HG03521 (cell line): ENCODE measurements at regions not wholly inside any gene's neighbourhood (a gene's known extent, or its start where the extent isn't known, plus 50 kb on each side); places are given as distances from the start of the nearest gene placed in this dataset.
"Not testable (repeated sequence)": the region's sequence is repeated elsewhere in the genome, so short reads cannot be mapped to it uniquely, and the experiment has no call there.

ENCODE experiments used
- ATAC-seq: cut with Tn5 transposase; IDR thresholded peaks from one replicate; pipeline ENCODE4 v1.9.1; 2021; ENCODE audit warnings: mild to moderate bottlenecking, moderate library complexity; ENCODE audit not compliant: unreplicated experiment

DNA sequence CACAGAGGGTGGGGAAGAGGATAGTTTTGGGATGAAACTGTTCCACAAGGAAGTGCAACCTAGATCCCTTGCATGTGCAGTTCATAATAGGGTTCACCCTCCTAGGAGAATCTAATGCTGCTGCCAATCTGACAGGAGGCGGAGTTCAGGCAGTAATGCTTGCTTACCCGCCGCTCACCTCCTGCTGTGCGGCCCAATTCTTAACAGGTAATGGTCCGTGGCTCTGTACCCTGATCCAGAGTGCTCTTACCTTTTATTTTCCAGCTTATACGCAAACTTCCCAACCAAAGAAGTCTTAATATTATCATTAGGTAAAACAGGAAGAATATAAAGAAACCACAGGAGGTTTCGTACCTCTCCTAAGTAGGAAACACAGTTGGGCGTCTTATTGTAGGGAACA lies 82.7 kb upstream of the CD302 start:
- no peak for ATAC-seq

DNA sequence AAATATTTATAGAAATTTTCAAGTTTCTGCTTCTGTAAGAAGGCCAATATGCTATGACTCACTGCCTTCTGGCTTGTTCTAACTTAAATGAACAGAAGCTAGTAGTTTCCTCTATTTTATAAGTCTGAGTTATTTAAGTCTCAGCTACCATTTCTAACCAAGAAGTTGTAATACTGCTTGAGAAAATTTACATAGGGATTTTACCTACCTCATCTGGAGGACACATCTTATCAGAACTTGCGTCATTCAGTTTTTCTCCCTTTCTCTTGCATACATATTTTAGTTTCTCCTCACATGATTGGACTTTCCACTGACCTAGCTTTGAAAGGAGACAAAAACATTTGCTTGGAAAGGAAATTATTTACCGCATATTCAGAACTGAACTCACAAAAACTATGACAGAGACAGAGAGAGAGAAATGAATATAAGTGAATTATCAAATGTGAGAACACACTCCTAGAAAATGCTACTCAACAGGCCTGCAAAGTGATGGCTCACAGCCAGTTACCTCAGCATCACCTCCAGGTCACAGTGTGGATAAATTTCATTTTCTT lies 81.1 kb upstream of the CD302 start:
- peak; percentile 70 for ATAC-seq

DNA sequence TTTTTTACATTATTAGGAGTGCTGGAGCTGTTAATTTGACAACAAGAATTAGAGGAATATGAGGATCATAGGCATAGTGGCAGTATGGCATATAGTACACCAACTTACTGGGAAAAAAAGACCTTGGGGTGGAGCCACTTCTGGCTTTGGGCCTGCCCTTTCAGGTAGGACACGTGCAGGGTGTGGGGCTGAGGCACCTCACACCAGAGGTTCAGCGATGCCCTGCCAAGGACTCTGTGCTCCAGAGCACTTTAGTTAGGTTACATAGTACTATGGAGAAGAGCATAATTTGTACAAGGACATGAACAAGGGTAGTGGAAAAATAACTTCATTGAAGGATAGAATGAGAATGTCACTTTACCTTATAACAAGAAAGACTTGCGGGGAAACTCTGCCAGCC lies 77.1 kb upstream of the CD302 start:
- ATAC-seq, result no peak

DNA sequence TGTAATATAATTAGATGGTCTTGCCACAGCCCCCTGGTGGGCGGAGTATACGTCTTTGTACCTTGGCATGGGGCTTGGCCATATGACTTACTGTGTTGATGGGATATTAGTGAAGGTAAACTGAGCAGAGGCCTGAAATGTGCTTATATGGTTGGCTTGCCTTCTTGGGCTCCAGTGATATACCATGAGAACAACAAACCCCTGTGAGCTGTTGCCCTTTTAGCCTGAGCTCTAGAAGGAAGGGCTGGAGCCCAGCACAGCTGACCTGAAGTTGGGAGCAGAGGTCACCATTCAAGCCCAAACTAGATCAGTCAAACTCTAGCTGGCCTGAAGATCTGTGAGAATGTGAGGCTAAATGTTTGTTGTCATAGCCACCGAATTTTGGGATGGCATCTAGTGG lies 75.2 kb upstream of the CD302 start:
- no peak for ATAC-seq

DNA sequence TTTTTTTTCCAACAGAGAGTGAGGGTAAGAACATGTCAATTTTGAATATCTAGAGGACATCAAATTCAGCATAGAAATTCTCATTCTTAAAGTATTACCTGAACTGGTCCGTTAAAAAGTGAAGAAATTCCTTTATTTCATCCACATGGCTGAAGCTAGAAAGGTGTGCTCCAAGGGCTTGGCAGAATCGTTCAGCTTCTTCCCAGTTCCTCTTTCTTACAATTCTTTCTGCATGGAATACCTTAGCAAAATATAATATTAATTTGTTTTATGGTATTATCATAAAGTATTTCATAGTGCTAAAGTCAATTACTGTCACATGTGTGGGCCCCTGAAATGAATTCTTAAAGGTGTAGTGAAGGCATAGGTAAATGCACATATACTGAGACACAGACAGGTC lies 74.3 kb upstream of the CD302 start:
- ATAC-seq, result no peak

DNA sequence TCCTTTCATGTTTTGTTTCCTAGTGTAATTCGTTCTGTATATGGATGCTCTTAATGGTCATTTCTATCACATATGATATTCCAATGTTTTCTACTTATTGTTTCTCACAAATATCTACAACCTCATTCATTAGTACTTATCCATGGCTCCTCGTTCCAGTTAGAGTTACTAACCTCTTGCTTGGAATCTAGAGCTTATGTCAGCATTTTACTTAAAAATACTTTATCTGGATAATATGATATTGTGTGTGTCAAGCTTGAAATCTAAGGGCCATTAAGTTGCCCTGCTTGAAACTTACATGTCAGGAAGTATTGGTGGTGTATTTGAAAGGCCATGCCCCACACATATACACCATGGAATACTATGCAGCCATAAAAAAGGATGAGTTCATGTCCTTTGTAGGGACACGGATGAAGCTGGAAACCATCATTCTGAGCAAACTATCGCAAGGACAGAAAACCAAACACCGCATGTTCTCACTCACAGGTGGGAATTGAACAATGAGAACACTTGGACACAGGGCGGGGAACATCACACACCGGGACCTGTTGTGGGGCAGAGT lies 70.7 kb upstream of the CD302 start:
- ATAC-seq, result not testable (repeated sequence)

DNA sequence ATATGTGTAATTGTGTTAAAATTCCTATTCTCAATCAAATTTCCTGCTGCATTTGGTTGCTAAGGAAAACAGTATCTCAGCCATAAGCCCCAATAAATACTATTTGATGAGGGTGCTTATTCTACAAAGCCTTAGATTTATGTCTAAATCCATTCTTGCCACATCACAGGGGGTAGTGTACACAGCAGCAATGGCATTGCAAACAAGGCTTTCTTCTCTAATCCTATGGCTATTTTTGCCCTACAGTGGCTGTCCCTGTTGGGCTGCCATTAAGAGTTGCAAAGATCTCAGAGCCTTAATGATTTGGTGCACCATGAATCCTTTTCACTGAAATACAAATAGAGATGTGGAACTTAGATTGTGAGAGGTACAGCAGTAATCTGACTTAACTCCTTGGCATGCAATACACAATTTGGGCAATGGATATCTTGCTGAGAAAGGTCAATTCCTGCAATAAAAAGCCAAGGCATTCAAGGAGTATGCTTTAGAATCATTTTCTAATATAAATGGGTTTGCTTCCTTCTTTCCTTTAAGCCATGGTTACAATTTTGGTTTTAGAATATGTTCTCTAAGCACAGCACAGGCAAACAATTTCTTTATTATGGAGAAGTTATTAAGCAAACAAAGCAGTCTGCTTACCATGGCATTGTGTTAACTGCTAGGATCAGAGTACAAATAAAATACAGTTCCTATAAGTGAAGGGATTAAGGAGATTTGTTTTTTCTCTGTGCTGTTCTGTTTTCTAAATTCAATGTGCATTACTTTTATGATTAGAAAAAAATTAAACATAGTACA lies 69.8 kb upstream of the CD302 start:
- no peak for ATAC-seq

DNA sequence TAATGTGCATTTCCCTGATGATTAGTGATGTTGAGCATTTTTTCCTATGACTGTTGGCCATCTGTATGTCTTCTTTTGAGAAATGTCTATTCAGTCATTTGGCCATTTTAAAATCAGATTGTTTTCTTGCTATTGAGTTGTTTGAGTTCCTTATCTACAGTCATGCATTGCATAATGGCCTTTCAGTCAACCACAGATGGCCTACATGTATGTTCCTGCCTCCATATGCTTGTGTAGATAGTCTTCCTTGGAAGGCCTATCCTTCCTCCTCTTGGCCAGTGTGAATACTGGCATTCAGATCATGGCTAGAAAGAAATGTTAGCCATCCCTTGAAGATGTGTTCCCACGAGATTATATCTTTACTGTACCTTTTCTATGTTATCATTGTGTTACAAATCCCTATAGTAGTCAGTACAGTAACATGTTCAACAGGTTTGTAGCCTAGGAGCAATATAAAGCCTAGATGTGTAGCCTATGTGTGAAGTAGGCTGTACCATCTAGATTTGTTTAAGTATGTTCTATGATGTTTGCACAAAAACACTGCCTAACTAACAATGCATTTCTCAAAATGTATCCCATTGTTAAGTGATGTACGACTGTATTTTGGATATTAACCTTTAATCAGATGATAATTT lies 65.6 kb upstream of the CD302 start:
- ATAC-seq, result no peak

DNA sequence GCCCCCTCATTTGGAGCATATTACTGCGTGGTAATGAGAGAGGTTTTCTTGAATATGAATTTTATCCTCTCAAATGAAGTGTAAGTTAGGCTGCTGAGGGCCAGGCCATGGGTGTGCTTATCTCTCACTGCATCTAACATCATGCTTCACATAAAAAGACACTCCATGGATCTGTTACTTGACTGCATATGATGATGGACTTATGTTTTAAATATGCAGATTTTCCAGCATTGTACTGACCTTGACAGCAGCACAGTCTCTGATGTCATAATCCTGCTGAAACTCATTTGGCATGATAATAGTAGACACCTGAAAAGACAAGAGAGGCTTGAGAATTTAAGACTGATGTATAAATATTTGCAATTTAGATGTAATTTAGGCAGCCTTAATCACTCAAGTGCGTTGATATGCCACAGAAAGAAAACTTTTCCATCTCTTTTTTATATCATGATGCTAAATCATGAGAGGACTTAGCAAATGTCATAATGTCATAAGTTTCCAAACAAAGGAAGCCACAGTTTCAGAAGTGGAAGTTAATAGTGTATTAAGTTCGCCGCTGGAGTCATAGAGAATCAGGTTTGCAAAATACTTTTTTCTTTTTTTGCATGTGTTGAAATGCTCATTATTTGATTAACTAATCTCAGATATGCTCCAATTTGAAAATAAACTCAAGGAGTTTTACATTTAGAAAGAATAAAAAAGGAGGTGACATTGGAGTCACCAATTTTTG lies 62.7 kb upstream of the CD302 start:
- no peak for ATAC-seq

DNA sequence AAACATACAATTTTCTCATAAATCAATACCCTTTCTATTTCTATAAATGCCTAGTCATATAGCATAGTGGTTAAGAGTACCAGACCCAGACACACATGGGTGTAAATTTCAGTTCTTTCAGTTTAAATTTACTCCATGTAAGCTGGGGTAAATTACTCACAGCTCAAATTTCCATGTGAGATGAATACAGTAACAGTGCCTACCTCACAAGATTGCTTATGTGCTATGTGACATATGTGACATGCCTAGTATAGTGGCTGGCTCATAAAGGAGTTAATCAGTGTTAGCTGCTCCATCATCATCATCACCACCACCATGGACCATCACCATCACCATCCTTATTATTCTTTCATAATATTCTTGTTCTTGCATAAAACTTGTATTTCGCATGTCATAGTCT lies 61.6 kb upstream of the CD302 start:
- ATAC-seq, result no peak

DNA sequence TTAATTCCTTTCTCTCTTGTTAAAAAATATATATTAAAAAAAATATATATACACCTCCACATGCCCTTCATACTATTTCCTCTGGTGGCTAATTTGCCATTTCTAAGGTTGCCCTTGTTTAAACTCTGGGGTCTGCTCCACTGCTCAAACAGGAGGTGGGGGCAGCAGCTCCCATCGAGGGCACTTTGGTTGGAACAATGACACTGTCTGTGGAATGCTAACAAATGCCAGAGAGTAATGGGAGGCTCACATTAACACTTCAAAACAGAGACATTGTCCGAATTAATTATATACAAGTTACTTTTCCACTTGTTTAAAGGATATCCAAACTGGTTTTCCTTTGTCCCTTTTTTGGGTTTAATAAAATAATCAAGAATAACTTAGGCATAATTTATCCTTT lies 58.8 kb upstream of the CD302 start:
- no peak for ATAC-seq

DNA sequence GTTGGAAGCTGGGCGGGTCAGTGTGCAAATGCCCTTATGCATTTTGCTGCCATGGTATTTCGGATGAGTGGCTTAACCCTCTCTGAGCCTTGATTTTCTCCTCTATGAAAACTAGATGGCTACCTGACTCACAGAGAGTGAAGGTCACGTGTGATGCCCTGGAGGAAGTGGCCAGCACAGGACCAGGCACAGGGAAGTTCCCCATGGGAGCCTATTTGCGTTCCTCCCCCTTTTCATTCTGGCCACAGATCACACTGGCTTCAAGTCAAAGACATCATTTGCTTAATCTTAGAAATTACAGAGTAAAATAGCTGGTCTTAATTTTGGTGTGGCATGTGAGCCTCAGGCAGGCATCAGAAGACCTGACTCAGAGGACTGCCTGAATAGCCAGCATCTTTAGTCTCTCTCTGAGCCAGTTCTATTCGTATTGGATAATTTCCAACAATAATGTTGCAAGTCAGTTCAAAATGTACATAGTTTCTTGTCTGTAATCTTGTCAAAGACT lies 57.6 kb upstream of the CD302 start:
- ATAC-seq, result no peak

DNA sequence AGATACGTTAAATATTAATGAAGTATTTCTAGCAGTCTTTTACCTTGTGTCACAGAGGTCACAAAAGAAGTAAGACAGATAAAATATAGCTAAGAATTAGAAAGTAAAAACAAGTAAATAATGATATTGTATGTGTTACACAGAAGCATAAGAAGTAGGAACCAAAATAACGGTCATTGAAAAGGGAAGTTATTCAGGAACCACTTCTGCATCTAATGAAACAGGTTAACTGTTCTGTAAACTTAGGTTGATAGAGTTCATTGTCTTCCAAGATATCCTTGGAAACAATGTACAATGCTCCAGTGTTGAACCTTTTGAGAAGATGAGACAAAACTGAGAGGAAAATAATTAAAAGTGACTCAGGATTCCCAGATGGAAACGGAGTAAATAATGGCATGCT lies 57.1 kb upstream of the CD302 start:
- no peak for ATAC-seq

DNA sequence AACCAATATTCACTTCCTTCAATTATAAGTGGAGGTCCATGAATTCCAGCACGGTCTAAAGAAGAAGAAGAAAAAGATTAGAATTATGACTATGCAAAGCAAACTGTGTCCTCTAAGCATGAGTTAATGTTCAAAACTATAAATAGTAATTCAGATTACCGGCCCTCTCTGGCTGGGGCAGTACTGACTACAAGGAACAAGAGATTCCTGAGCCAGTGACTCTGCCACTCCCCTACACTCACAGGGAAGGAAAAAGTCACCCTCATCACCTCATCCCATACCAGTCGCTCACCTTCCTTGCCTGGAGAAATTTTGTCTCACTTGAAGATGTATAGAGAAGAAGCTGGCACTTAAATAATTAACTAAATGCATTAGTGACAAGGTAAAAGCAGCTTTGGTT lies 56.5 kb upstream of the CD302 start:
- no peak for ATAC-seq

DNA sequence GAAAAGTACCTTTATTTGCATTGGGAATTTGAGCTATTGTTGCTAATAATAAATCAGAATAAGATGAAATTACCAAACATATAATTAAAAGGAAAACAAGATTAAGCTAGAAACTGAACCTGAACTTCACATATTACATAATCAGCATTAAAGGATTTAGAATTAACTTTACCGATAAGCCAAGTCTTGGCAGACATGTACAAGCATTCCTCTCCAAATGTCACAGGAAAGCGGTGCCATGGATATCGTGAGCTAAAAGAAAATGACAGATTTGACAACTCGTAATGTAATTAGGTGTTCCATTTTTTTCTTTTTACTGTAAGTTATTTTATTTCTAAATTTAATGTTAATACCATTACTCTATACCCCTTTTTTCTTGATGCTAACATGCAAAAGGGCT lies 55.1 kb upstream of the CD302 start:
- no peak for ATAC-seq

DNA sequence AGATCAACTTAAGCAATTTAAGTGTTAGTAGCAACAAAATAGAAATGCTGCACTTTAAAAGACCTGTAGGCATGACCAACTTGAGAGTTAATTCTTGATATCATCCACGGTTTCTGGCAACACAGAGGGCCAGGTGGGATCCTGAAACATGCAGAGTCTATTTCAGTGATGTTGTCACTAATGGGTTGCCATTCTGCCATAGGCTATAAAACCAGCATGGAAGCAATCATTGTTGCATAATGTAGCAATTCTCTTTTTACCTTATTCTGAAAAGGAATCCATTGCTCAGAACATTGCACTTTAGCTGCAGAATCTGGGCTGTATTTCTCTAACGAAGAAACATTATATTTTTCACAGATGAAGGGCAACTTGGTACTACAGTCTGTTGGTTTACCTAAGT lies 53.9 kb upstream of the CD302 start:
- ATAC-seq, result no peak

DNA sequence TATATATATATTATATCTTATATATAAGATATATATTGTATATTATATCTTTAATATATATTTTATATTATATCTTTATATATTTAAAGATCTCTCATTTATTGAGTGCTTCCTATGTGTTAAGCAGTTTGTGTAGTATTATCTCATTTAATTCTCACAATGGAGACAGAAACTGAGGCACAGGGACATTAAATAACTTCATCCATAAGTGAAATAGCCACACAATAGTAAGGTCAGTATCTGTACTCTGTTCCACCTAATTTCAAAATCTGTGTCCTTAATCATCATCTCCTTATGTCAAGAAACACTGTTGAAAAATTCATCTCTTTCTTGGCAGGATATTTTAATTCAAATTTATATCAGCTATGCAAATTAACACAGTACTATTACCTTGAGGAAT lies 52.8 kb upstream of the CD302 start:
- no peak for ATAC-seq

DNA sequence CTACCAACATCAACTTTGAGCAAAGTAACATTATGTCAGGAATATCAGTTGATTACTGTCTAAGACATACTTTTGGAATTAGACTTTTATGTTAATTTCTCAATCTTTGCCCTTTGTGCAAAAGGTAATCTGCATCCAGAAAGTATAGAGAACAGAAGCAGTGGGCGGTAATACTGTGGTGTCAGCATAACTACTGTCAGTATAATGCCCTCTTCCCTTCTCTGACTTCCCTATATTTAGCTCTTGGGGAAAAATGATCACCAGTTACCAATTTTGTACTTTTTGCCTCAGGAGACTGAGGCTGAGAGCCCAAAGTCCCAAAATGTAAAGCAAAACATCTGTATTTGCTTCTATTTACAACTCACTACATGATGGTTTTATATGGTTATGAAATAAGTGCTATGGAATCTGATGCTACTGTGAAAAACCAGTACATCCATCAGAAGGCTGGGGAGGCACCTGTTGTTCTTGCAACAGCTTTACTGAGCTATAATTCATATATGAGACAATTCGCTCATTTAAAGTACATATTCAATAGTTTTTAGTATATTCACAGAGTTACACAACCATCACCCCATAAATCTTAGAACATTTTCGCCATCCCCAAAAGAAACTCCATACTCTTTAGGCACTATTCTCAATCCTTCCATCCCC lies 51.3 kb upstream of the CD302 start:
- ATAC-seq, result no peak
